Medulla oblongata (tissue), 1 donor: ENCODE measurements at regions not wholly inside any gene's neighbourhood (a gene's known extent, or its start where the extent isn't known, plus 50 kb on each side); places are given as distances from the start of the nearest gene placed in this dataset.
A peak's percentile ranks its signal among the peaks of the same experiment; 100 is the strongest.

Experiments used
- DNase-seq: peaks from one replicate; pipeline ENCODE4 v3.0.0-alpha.2; 2015; ENCODE audit errors: extremely low spot score

GRCh38 chr9:110056062-110056461 is 151.9 kb downstream of the C9orf152 start:
- no peak for DNase-seq

GRCh38 chr9:110058304-110058953 is 149.5 kb downstream of the C9orf152 start:
- DNase-seq: peak; percentile 62

- DNase-seq: no peak
Observed at GRCh38 chr9:110059461-110059860, 148.5 kb downstream of the C9orf152 start.

- no peak for DNase-seq
Observed at GRCh38 chr9:110064803-110065202, 143.2 kb downstream of the C9orf152 start.

- peak; percentile 73 for DNase-seq
Observed at GRCh38 chr9:110065532-110065931, 142.4 kb downstream of the C9orf152 start.

GRCh38 chr9:110066929-110067716 is 140.8 kb downstream of the C9orf152 start:
- no peak for DNase-seq

- DNase-seq: no peak
Observed at GRCh38 chr9:110068212-110068611, 139.7 kb downstream of the C9orf152 start.

GRCh38 chr9:110069326-110070248 is 138.4 kb downstream of the C9orf152 start:
- DNase-seq: no peak

- no peak for DNase-seq
Observed at GRCh38 chr9:110072597-110073355, 135.2 kb downstream of the C9orf152 start.

GRCh38 chr9:110073356-110073905 is 134.5 kb downstream of the C9orf152 start:
- no peak for DNase-seq

GRCh38 chr9:110076894-110077725 is 130.8 kb downstream of the C9orf152 start:
- no peak for DNase-seq

GRCh38 chr9:110077925-110078324 is 130.0 kb downstream of the C9orf152 start:
- no peak for DNase-seq

GRCh38 chr9:110078604-110079003 is 129.4 kb downstream of the C9orf152 start:
- DNase-seq: no peak

GRCh38 chr9:110081395-110081794 is 126.6 kb downstream of the C9orf152 start:
- no peak for DNase-seq

GRCh38 chr9:110083866-110084265 is 124.1 kb downstream of the C9orf152 start:
- no peak for DNase-seq

- no peak for DNase-seq
Observed at GRCh38 chr9:110086537-110086936, 121.4 kb downstream of the C9orf152 start.

GRCh38 chr9:110087605-110088004 is 120.4 kb downstream of the C9orf152 start:
- DNase-seq: no peak

GRCh38 chr9:110088099-110088498 is 119.9 kb downstream of the C9orf152 start:
- no peak for DNase-seq

- no peak for DNase-seq
Observed at GRCh38 chr9:110089681-110090370, 118.1 kb downstream of the C9orf152 start.

GRCh38 chr9:110092792-110093191 is 115.2 kb downstream of the C9orf152 start:
- no peak for DNase-seq
